ENCODE measurements at regions not wholly inside any gene's neighbourhood (a gene's known extent, or its start where the extent isn't known, plus 50 kb on each side); places are given as distances from the start of the nearest gene placed in this dataset.

GRCh38 chr13:86562866-86563265 is 763.6 kb upstream of the SLITRK6 start:
- H3K9ac ChIP-seq (ENCODE audit: low read depth in 2 of 2, low read length in 2 of 2): no peak overlapping the region
- no peaks in the 10 kb centered on the region for H3K9me3 ChIP-seq
- no peaks in the 10 kb centered on the region for H3K4me1 ChIP-seq
- no peaks in the 10 kb centered on the region for H3K27me3 ChIP-seq
- intact Hi-C loops (cut with DNase I): no loop called here
- DNase-seq: no peak
- H3K36me3 ChIP-seq: no peaks in the 10 kb centered on the region
- no peak overlapping the region for H3K27ac ChIP-seq
- no peak for TF ChIP-seq CTCF (IDR thresholded peaks at IDR 0.05)
- H3K4me3 ChIP-seq: no peak overlapping the region

GRCh38 chr13:86563308-86563707 is 764.1 kb upstream of the SLITRK6 start:
- Histone ChIP-seq H3K27ac (no peak overlapping the region), H3K9me3 (no peaks in the 10 kb centered on the region), H3K9ac (ENCODE audit: low read depth in 2 of 2, low read length in 2 of 2) (no peak overlapping the region), H3K4me1 (no peaks in the 10 kb centered on the region), H3K4me3 (no peak overlapping the region), H3K36me3 (no peaks in the 10 kb centered on the region), H3K27me3 (no peaks in the 10 kb centered on the region)
- intact Hi-C loops (cut with DNase I): no loop called here
- no peak for TF ChIP-seq CTCF (IDR thresholded peaks at IDR 0.05)
- no peak for DNase-seq

- H3K9ac ChIP-seq (ENCODE audit: low read depth in 2 of 2, low read length in 2 of 2): no peak overlapping the region
- H3K9me3 ChIP-seq: no peaks in the 10 kb centered on the region
- no peaks in the 10 kb centered on the region for H3K4me1 ChIP-seq
- H3K27ac ChIP-seq: no peak overlapping the region
- no peak overlapping the region for H3K4me3 ChIP-seq
- no peak for DNase-seq
- TF ChIP-seq CTCF (IDR thresholded peaks at IDR 0.05): no peak
- intact Hi-C loops (cut with DNase I): no loop called here
- H3K36me3 ChIP-seq: no peaks in the 10 kb centered on the region
- H3K27me3 ChIP-seq: no peaks in the 10 kb centered on the region
Measured at GRCh38 chr13:86567119-86567518, 767.9 kb upstream of the SLITRK6 start.

GRCh38 chr13:86569119-86569518 is 769.9 kb upstream of the SLITRK6 start:
- DNase-seq: no peak
- H3K9ac ChIP-seq (ENCODE audit: low read depth in 2 of 2, low read length in 2 of 2): no peak overlapping the region
- H3K9me3 ChIP-seq: no peaks in the 10 kb centered on the region
- no peak overlapping the region for H3K27ac ChIP-seq
- no peaks in the 10 kb centered on the region for H3K27me3 ChIP-seq
- no peaks in the 10 kb centered on the region for H3K4me1 ChIP-seq
- TF ChIP-seq CTCF (IDR thresholded peaks at IDR 0.05): no peak
- no peaks in the 10 kb centered on the region for H3K36me3 ChIP-seq
- intact Hi-C loops (cut with DNase I): no loop called here
- no peak overlapping the region for H3K4me3 ChIP-seq

- no peak for TF ChIP-seq CTCF (IDR thresholded peaks at IDR 0.05)
- Histone ChIP-seq H3K27ac (no peak overlapping the region), H3K9ac (ENCODE audit: low read depth in 2 of 2, low read length in 2 of 2) (no peak overlapping the region), H3K27me3 (no peaks in the 10 kb centered on the region), H3K4me1 (no peaks in the 10 kb centered on the region), H3K4me3 (no peak overlapping the region), H3K36me3 (no peaks in the 10 kb centered on the region), H3K9me3 (no peaks in the 10 kb centered on the region)
- intact Hi-C loops (cut with DNase I): no loop called here
- no peak for DNase-seq
Measured at GRCh38 chr13:86569974-86570373, 770.8 kb upstream of the SLITRK6 start.

GRCh38 chr13:86572115-86572514 is 772.9 kb upstream of the SLITRK6 start:
- Histone ChIP-seq H3K27ac (no peak overlapping the region), H3K4me1 (no peaks in the 10 kb centered on the region), H3K9ac (ENCODE audit: low read depth in 2 of 2, low read length in 2 of 2) (no peak overlapping the region), H3K27me3 (no peaks in the 10 kb centered on the region), H3K4me3 (no peak overlapping the region), H3K36me3 (no peaks in the 10 kb centered on the region), H3K9me3 (no peaks in the 10 kb centered on the region)
- intact Hi-C loops (cut with DNase I): no loop called here
- TF ChIP-seq CTCF (IDR thresholded peaks at IDR 0.05): no peak
- no peak for DNase-seq

All from colonic mucosa (tissue), 4 donors.